ENCODE measurements at regions not wholly inside any gene's neighbourhood (a gene's known extent, or its start where the extent isn't known, plus 50 kb on each side); places are given as distances from the start of the nearest gene placed in this dataset.

- no peak for TF ChIP-seq CTCF (IDR thresholded peaks at IDR 0.05; ENCODE audit: low read depth, low read length)
- in situ Hi-C loops (cut with HindIII; ENCODE audit: low sequenced_read_pairs) = no loop called here
- no peak overlapping the region for H3K4me3 ChIP-seq (ENCODE audit: low read depth, low read length)
- DNase-seq (ENCODE audit: low read depth, low spot score) = no peak
These were observed 992.7 kb downstream of the NTRK3 start for GRCh38 chr15:87263871-87264270.

GRCh38 chr15:87263296-87263695 lies 993.2 kb downstream of the NTRK3 start:
- in situ Hi-C loops (cut with HindIII; ENCODE audit: low sequenced_read_pairs) = no loop called here
- no peak for TF ChIP-seq CTCF (IDR thresholded peaks at IDR 0.05; ENCODE audit: low read depth, low read length)
- H3K4me3 ChIP-seq (ENCODE audit: low read depth, low read length) = no peak overlapping the region
- DNase-seq (ENCODE audit: low read depth, low spot score) = no peak

- TF ChIP-seq CTCF (IDR thresholded peaks at IDR 0.05; ENCODE audit: low read depth, low read length) = no peak
- in situ Hi-C loops (cut with HindIII; ENCODE audit: low sequenced_read_pairs) = no loop called here
- no peak for DNase-seq (ENCODE audit: low read depth, low spot score)
- no peak overlapping the region for H3K4me3 ChIP-seq (ENCODE audit: low read depth, low read length)
These were observed 1010.9 kb downstream of the NTRK3 start for GRCh38 chr15:87245592-87245991.

- no peak for TF ChIP-seq CTCF (IDR thresholded peaks at IDR 0.05; ENCODE audit: low read depth, low read length)
- no peak overlapping the region for H3K4me3 ChIP-seq (ENCODE audit: low read depth, low read length)
- in situ Hi-C loops (cut with HindIII; ENCODE audit: low sequenced_read_pairs) = no loop called here
These were observed 1013.1 kb downstream of the NTRK3 start for GRCh38 chr15:87243474-87243873.

GRCh38 chr15:87239582-87240230 lies 1016.8 kb downstream of the NTRK3 start:
- no peak overlapping the region for H3K4me3 ChIP-seq (ENCODE audit: low read depth, low read length)
- no peak for DNase-seq (ENCODE audit: low read depth, low spot score)
- no peak for TF ChIP-seq CTCF (IDR thresholded peaks at IDR 0.05; ENCODE audit: low read depth, low read length)
- in situ Hi-C loops (cut with HindIII; ENCODE audit: low sequenced_read_pairs) = no loop called here

More at GRCh38 chr15:87243474-87243873, 1013.1 kb downstream of the NTRK3 start:
- DNase-seq (ENCODE audit: low read depth, low spot score) = no peak

- in situ Hi-C loops (cut with HindIII; ENCODE audit: low sequenced_read_pairs) = no loop called here
- no peak overlapping the region for H3K4me3 ChIP-seq (ENCODE audit: low read depth, low read length)
- TF ChIP-seq CTCF (IDR thresholded peaks at IDR 0.05; ENCODE audit: low read depth, low read length) = no peak
- DNase-seq (ENCODE audit: low read depth, low spot score) = no peak
These were observed 1018.0 kb downstream of the NTRK3 start for GRCh38 chr15:87238451-87239068.

All from astrocyte of the spinal cord (primary cell).